Islet precursor cell (in vitro differentiated cells): ENCODE measurements at regions not wholly inside any gene's neighbourhood (a gene's known extent, or its start where the extent isn't known, plus 50 kb on each side); places are given as distances from the start of the nearest gene placed in this dataset.
"Not testable (repeated sequence)": the region's sequence is repeated elsewhere in the genome, so short reads cannot be mapped to it uniquely, and the experiment has no call there.

Source experiments
- DNase-seq: peaks from one replicate; pipeline ENCODE4 v3.0.0-alpha.2; 2018

- DNase-seq, result no peak
Observed at GRCh38 chr13:37510441-37510840, 88.1 kb downstream of the POSTN start.

- DNase-seq, result peak; percentile 57
Observed at GRCh38 chr13:37505531-37505930, 93.0 kb downstream of the POSTN start.

GRCh38 chr13:37504251-37504650, 94.3 kb downstream of the POSTN start:
- no peak for DNase-seq

GRCh38 chr13:37503287-37503686, 95.3 kb downstream of the POSTN start:
- DNase-seq, result no peak

- not testable (repeated sequence) for DNase-seq
Observed at GRCh38 chr13:37502303-37502993, 96.1 kb downstream of the POSTN start.

- DNase-seq, result no peak
Observed at GRCh38 chr13:37501187-37501586, 97.4 kb downstream of the POSTN start.

GRCh38 chr13:37495046-37495445, 103.5 kb downstream of the POSTN start:
- peak; percentile 68 for DNase-seq

GRCh38 chr13:37493775-37494174, 104.8 kb downstream of the POSTN start:
- DNase-seq, result no peak

GRCh38 chr13:37492741-37493514, 105.6 kb downstream of the POSTN start:
- peak; percentile 92 for DNase-seq

GRCh38 chr13:37492075-37492474, 106.5 kb downstream of the POSTN start:
- no peak for DNase-seq

- no peak for DNase-seq
Observed at GRCh38 chr13:37491661-37492060, 106.9 kb downstream of the POSTN start.

GRCh38 chr13:37490176-37490779, 108.3 kb downstream of the POSTN start:
- DNase-seq, result no peak

- no peak for DNase-seq
Observed at GRCh38 chr13:37488726-37489125, 109.8 kb downstream of the POSTN start.

GRCh38 chr13:37486171-37486681, 112.3 kb downstream of the POSTN start:
- DNase-seq, result no peak

GRCh38 chr13:37485756-37486155, 112.8 kb downstream of the POSTN start:
- no peak for DNase-seq

GRCh38 chr13:37484056-37484455, 114.5 kb downstream of the POSTN start:
- DNase-seq, result no peak

GRCh38 chr13:37482331-37482730, 116.2 kb downstream of the POSTN start:
- no peak for DNase-seq

GRCh38 chr13:37481885-37482227, 116.7 kb downstream of the POSTN start:
- no peak for DNase-seq

GRCh38 chr13:37481011-37481884, 117.3 kb downstream of the POSTN start:
- DNase-seq, result peak; percentile 60

- DNase-seq, result no peak
Observed at GRCh38 chr13:37479916-37480315, 118.7 kb downstream of the POSTN start.

GRCh38 chr13:37476874-37477273, 121.7 kb downstream of the POSTN start:
- DNase-seq, result peak; percentile 79

- no peak for DNase-seq
Observed at GRCh38 chr13:37475966-37476365, 122.6 kb downstream of the POSTN start.

GRCh38 chr13:37475151-37475550, 123.4 kb downstream of the POSTN start:
- no peak for DNase-seq
